IPS DF 19.7 (cell line): ENCODE measurements at regions not wholly inside any gene's neighbourhood (a gene's known extent, or its start where the extent isn't known, plus 50 kb on each side); places are given as distances from the start of the nearest gene placed in this dataset.
"Not testable (repeated sequence)": the region's sequence is repeated elsewhere in the genome, so short reads cannot be mapped to it uniquely, and the experiment has no call there.

Source experiments
- DNase-seq: peaks from one replicate; pipeline ENCODE4 v3.0.0-alpha.2; 2013; ENCODE audit warnings: low read depth, low spot score

- no peak for DNase-seq
These were observed 129.4 kb downstream of the IBTK start for GRCh38 chr6:82118150-82118562.

GRCh38 chr6:82114748-82115147, 132.8 kb downstream of the IBTK start:
- no peak for DNase-seq

- DNase-seq, result no peak
These were observed 134.3 kb downstream of the IBTK start for GRCh38 chr6:82113231-82113630.

GRCh38 chr6:82111818-82112217, 135.7 kb downstream of the IBTK start:
- DNase-seq, result no peak

- no peak for DNase-seq
These were observed 136.4 kb downstream of the IBTK start for GRCh38 chr6:82111114-82111513.

- not testable (repeated sequence) for DNase-seq
These were observed 144.4 kb downstream of the IBTK start for GRCh38 chr6:82103171-82103570.

GRCh38 chr6:82101374-82102114, 146.0 kb downstream of the IBTK start:
- DNase-seq, result not testable (repeated sequence)

- not testable (repeated sequence) for DNase-seq
These were observed 146.8 kb downstream of the IBTK start for GRCh38 chr6:82100763-82101162.

- DNase-seq, result no peak
These were observed 149.9 kb downstream of the IBTK start for GRCh38 chr6:82097676-82098075.

- DNase-seq, result no peak
These were observed 152.5 kb downstream of the IBTK start for GRCh38 chr6:82095091-82095490.

- no peak for DNase-seq
These were observed 153.3 kb downstream of the IBTK start for GRCh38 chr6:82094166-82094806.

- no peak for DNase-seq
These were observed 158.4 kb downstream of the IBTK start for GRCh38 chr6:82088978-82089771.

GRCh38 chr6:82086944-82087343, 160.6 kb downstream of the IBTK start:
- no peak for DNase-seq

- no peak for DNase-seq
These were observed 161.8 kb downstream of the IBTK start for GRCh38 chr6:82085701-82086100.

- no peak for DNase-seq
These were observed 163.1 kb downstream of the IBTK start for GRCh38 chr6:82084324-82084920.

- DNase-seq, result no peak
These were observed 163.9 kb downstream of the IBTK start for GRCh38 chr6:82083646-82084045.

- DNase-seq, result no peak
These were observed 166.8 kb downstream of the IBTK start for GRCh38 chr6:82080767-82081166.

- no peak for DNase-seq
These were observed 169.1 kb downstream of the IBTK start for GRCh38 chr6:82078286-82078908.

- DNase-seq, result no peak
These were observed 170.6 kb downstream of the IBTK start for GRCh38 chr6:82076916-82077315.

- no peak for DNase-seq
These were observed 173.0 kb downstream of the IBTK start for GRCh38 chr6:82074556-82074955.

GRCh38 chr6:82073484-82073883, 174.1 kb downstream of the IBTK start:
- no peak for DNase-seq

GRCh38 chr6:82072751-82073150, 174.8 kb downstream of the IBTK start:
- DNase-seq, result no peak
